T-cell (primary cell): ENCODE measurements at regions not wholly inside any gene's neighbourhood (a gene's known extent, or its start where the extent isn't known, plus 50 kb on each side); places are given as distances from the start of the nearest gene placed in this dataset.
"Not testable (repeated sequence)": the region's sequence is repeated elsewhere in the genome, so short reads cannot be mapped to it uniquely, and the experiment has no call there.

Experiments used
- ATAC-seq, 4 experiments: fragments of 200-7000 bp in 3 of 4; fragments of 150-1000 bp in 1 of 4; cut with Tn5 transposase; replicated peaks in 1 of 4; 1 replicate in 3 of 4; 2 replicates in 1 of 4; pipeline ENCODE4 v1.10.0; 2021; ENCODE audit warnings: moderate library complexity in 3 of 4, mild to moderate bottlenecking in 2 of 4, moderate number of reproducible peaks in 1 of 4
- CTCF ChIA-PET, 2 donors: fragments of 300-600 bp; sonication (Branson Sonifier 250); formaldehyde crosslinking; loops; one replicate each; lab custom pipeline; 2022; ENCODE audit warnings: antibody characterized with exemption in 2 of 2; lab: Charles Lee
- POLR2A ChIA-PET, 2 donors: fragments of 300-600 bp; sonication (Branson Sonifier 250); formaldehyde crosslinking; loops; one replicate each; lab custom pipeline; 2022; ENCODE audit warnings: antibody characterized with exemption in 2 of 2; lab: Charles Lee
- DNase-seq, 35 experiments: peaks; one replicate each; pipeline versions ENCODE4 v3.0.0 to v3.0.0-alpha.2; 2013 to 2023
- H3K27ac ChIP-seq: one replicate; pipeline ENCODE4 v1.5.1; 2013; ENCODE audit warnings: low read length
- H3K27me3 ChIP-seq, 2 experiments: replicated peaks in 1 of 2; 1 replicate in 1 of 2; 2 replicates in 1 of 2; pipeline versions ENCODE4 v1.6.1 to v1.7.0; 2013; ENCODE audit warnings: low read length in 1 of 2, mixed read lengths in 1 of 2; ENCODE audit not compliant: control insufficient read depth in 2 of 2, insufficient read depth in 2 of 2; ENCODE audit errors: extremely low read depth in 1 of 2
- H3K36me3 ChIP-seq, 2 donors: 1 replicate in 1 of 2; 2 replicates in 1 of 2; pipeline versions ENCODE4 v1.6.1 to v1.7.0; 2013; ENCODE audit warnings: low read length in 1 of 2; ENCODE audit not compliant: control insufficient read depth in 2 of 2, insufficient read depth in 1 of 2; ENCODE audit errors: extremely low read depth in 1 of 2
- H3K4me1 ChIP-seq, 2 experiments: 1 replicate in 1 of 2; 2 replicates in 1 of 2; pipeline versions ENCODE4 v1.6.1 to v1.7.0; 2013; ENCODE audit warnings: low read length in 2 of 2, mixed read lengths in 1 of 2; ENCODE audit not compliant: insufficient read depth in 2 of 2, control insufficient read depth in 1 of 2; ENCODE audit errors: extremely low read depth in 1 of 2
- H3K4me3 ChIP-seq, 2 donors: 1 replicate in 1 of 2; 2 replicates in 1 of 2; pipeline versions ENCODE4 v1.5.1 to v1.7.0; 2013; ENCODE audit warnings: mild to moderate bottlenecking in 2 of 2, low read length in 1 of 2, moderate library complexity in 1 of 2; ENCODE audit not compliant: control insufficient read depth in 1 of 2; ENCODE audit errors: extremely low read depth in 1 of 2
- H3K9me3 ChIP-seq: 2 replicates; pipeline ENCODE4 v1.7.0; 2013
- H3K27ac Mint-ChIP-seq, 2 donors: one replicate each; pipeline ENCODE4 v1.8.0; 2020 to 2021; ENCODE audit warnings: mild to moderate bottlenecking in 2 of 2, mixed read lengths in 2 of 2
- H3K27me3 Mint-ChIP-seq, 2 donors: one replicate each; pipeline ENCODE4 v1.8.0; 2021 to 2022; ENCODE audit warnings: mixed read lengths in 2 of 2
- H3K36me3 Mint-ChIP-seq: one replicate; pipeline ENCODE4 v1.8.0; 2021; ENCODE audit warnings: mixed read lengths
- H3K4me1 Mint-ChIP-seq, 3 donors: one replicate each; pipeline ENCODE4 v1.8.0; 2020 to 2022; ENCODE audit warnings: mixed read lengths in 3 of 3, mild to moderate bottlenecking in 1 of 3
- H3K4me3 Mint-ChIP-seq, 3 donors: one replicate each; pipeline ENCODE4 v1.8.0; 2020 to 2022; ENCODE audit warnings: mild to moderate bottlenecking in 3 of 3, mixed read lengths in 3 of 3, moderate library complexity in 3 of 3
- H3K9me3 Mint-ChIP-seq, 3 donors: one replicate each; pipeline ENCODE4 v1.8.0; 2020 to 2022; ENCODE audit warnings: mixed read lengths in 3 of 3
- WGBS: methylation state at CpG from one replicate; pipeline ENCODE4 v1.1.5; 2013; ENCODE audit warnings: missing lambda C conversion rate; ENCODE audit not compliant: insufficient coverage; 5-methylcytosine and 5-hydroxymethylcytosine counted together

GRCh38 chr10:33477291-33478088, 143.0 kb upstream of the NRP1 start:
- Histone ChIP-seq H3K4me3 (no peak overlapping the region), H3K9me3 (no peaks in the 10 kb centered on the region), H3K27ac (no peak overlapping the region), H3K36me3 (no peaks in the 10 kb centered on the region), H3K4me1 (no peaks in the 10 kb centered on the region), H3K27me3 (no peaks in the 10 kb centered on the region)
- 68% methylated on average over 4 of the region's 7 CpGs for WGBS
- ATAC-seq (no peak), DNase-seq (no peak)
- Mint-ChIP-seq H3K27ac (no peak overlapping the region), H3K4me3 (no peak overlapping the region), H3K4me1 (no peaks in the 10 kb centered on the region), H3K9me3 (no peaks in the 10 kb centered on the region), H3K36me3 (no peaks in the 10 kb centered on the region), H3K27me3 (peaks cover 10 to 21% of the 10 kb centered on the region in 2 donors)
- CTCF ChIA-PET, result interaction anchor here in 1 of 2 donors (0.6 kb wide), 1 partner anchor 298 kb away, joined by 3 read pairs; no protein-coding TSS in a partner anchor
- POLR2A ChIA-PET, result no interaction called here

- no peak for ATAC-seq
- 93% methylated on average over 10 of the region's 13 CpGs for WGBS
- Mint-ChIP-seq H3K36me3 (no peaks in the 10 kb centered on the region), H3K27ac (no peak overlapping the region), H3K4me1 (no peaks in the 10 kb centered on the region), H3K4me3 (no peak overlapping the region), H3K9me3 (no peaks in the 10 kb centered on the region), H3K27me3 (peaks cover 10 to 25% of the 10 kb centered on the region in 2 donors)
- no peak overlapping the region for H3K4me3 ChIP-seq
- no peaks in the 10 kb centered on the region for H3K4me1 ChIP-seq
- CTCF ChIA-PET, result interaction anchor here in 1 of 2 donors (0.6 kb wide), 1 partner anchor 297 kb away, joined by 3 read pairs; no protein-coding TSS in a partner anchor
- no peaks in the 10 kb centered on the region for H3K9me3 ChIP-seq
- H3K27ac ChIP-seq, result no peak overlapping the region
- POLR2A ChIA-PET, result no interaction called here
- DNase-seq, result no peak
- H3K27me3 ChIP-seq, result no peaks in the 10 kb centered on the region
- no peaks in the 10 kb centered on the region for H3K36me3 ChIP-seq
Measured at GRCh38 chr10:33476757-33477273, 142.3 kb upstream of the NRP1 start.

- no peaks in the 10 kb centered on the region for H3K9me3 Mint-ChIP-seq
- no peaks in the 10 kb centered on the region for H3K9me3 ChIP-seq
- ATAC-seq (no peak), DNase-seq (no peak)
- H3K27ac ChIP-seq, result no peak overlapping the region
- H3K4me1 ChIP-seq, result no peaks in the 10 kb centered on the region
- CTCF ChIA-PET, result no interaction called here
- H3K4me3 ChIP-seq, result no peak overlapping the region
- H3K27ac Mint-ChIP-seq, result no peak overlapping the region
- H3K4me3 Mint-ChIP-seq, result no peak overlapping the region
- peaks cover 14 to 28% of the 10 kb centered on the region in 2 donors for H3K27me3 Mint-ChIP-seq
- H3K36me3 Mint-ChIP-seq, result no peaks in the 10 kb centered on the region
- no peaks in the 10 kb centered on the region for H3K4me1 Mint-ChIP-seq
- no CpG with 5 or more reads among the region's 3 CpGs for WGBS
- POLR2A ChIA-PET, result no interaction called here
- H3K27me3 ChIP-seq, result no peaks in the 10 kb centered on the region
- no peaks in the 10 kb centered on the region for H3K36me3 ChIP-seq
Measured at GRCh38 chr10:33473688-33474087, 139.2 kb upstream of the NRP1 start.

GRCh38 chr10:33468006-33468405, 133.5 kb upstream of the NRP1 start:
- WGBS, result 92% methylated on average over 11 of the region's 28 CpGs
- CTCF ChIA-PET, H3K36me3 Mint-ChIP-seq: not testable (repeated sequence)

GRCh38 chr10:33465747-33466146, 131.3 kb upstream of the NRP1 start:
- Histone ChIP-seq H3K27me3 (no peaks in the 10 kb centered on the region), H3K27ac (no peak overlapping the region), H3K4me1 (no peaks in the 10 kb centered on the region), H3K9me3 (no peaks in the 10 kb centered on the region), H3K4me3 (no peak overlapping the region), H3K36me3 (no peaks in the 10 kb centered on the region)
- Mint-ChIP-seq H3K4me1 (no peaks in the 10 kb centered on the region), H3K9me3 (no peaks in the 10 kb centered on the region), H3K27me3 (peaks cover 7 to 14% of the 10 kb centered on the region in 2 donors), H3K36me3 (no peaks in the 10 kb centered on the region), H3K4me3 (no peak overlapping the region), H3K27ac (no peak overlapping the region)
- DNase-seq, result no peak
- ATAC-seq, result no peak
- CTCF ChIA-PET, result no interaction called here
- POLR2A ChIA-PET, result no interaction called here

More at GRCh38 chr10:33468006-33468405, 133.5 kb upstream of the NRP1 start:
- H3K36me3 ChIP-seq, H3K9me3 ChIP-seq, H3K4me1 Mint-ChIP-seq, H3K4me3 Mint-ChIP-seq, H3K27ac Mint-ChIP-seq, H3K27me3 ChIP-seq, ATAC-seq, POLR2A ChIA-PET, H3K9me3 Mint-ChIP-seq, H3K4me1 ChIP-seq, H3K27ac ChIP-seq, DNase-seq, H3K4me3 ChIP-seq: not testable (repeated sequence)
- peaks cover 7 to 16% of the 10 kb centered on the region in 2 donors for H3K27me3 Mint-ChIP-seq

GRCh38 chr10:33463011-33463410, 128.5 kb upstream of the NRP1 start:
- ChIA-PET POLR2A (interaction anchor here in 1 of 2 donors (0.6 kb wide), 1 partner anchor 184 kb away, joined by 4 read pairs; no protein-coding TSS in a partner anchor), CTCF (no interaction called here)
- H3K9me3 ChIP-seq, result no peaks in the 10 kb centered on the region
- no peaks in the 10 kb centered on the region for H3K36me3 Mint-ChIP-seq
- H3K9me3 Mint-ChIP-seq, result no peaks in the 10 kb centered on the region
- H3K27me3 Mint-ChIP-seq, result peaks cover 3 to 11% of the 10 kb centered on the region in 2 donors
- H3K27ac Mint-ChIP-seq, result no peak overlapping the region
- H3K4me1 Mint-ChIP-seq, result no peaks in the 10 kb centered on the region
- H3K4me3 Mint-ChIP-seq, result no peak overlapping the region
- no peaks in the 10 kb centered on the region for H3K27me3 ChIP-seq
- H3K36me3 ChIP-seq, result no peaks in the 10 kb centered on the region
- H3K27ac ChIP-seq, result no peak overlapping the region
- DNase-seq (no peak), ATAC-seq (no peak)
- H3K4me1 ChIP-seq, result no peaks in the 10 kb centered on the region
- no peak overlapping the region for H3K4me3 ChIP-seq
- WGBS, result 100% methylated on average over 2 of the region's 4 CpGs
